Karpas-422 (cell line): ENCODE measurements at regions not wholly inside any gene's neighbourhood (a gene's known extent, or its start where the extent isn't known, plus 50 kb on each side); places are given as distances from the start of the nearest gene placed in this dataset.

Experiments
- DNase-seq: peaks from one replicate; pipeline ENCODE4 v3.0.0-alpha.2; 2015
- H2AFZ ChIP-seq: fragments of 200-600 bp; sonication (generic); 2 replicates; pipeline ENCODE4 v1.6.1; 2014; ENCODE audit warnings: antibody characterized with exemption, low read length, mixed read lengths
- H3K27ac ChIP-seq: fragments of 200-600 bp; sonication (generic); 2 replicates; pipeline ENCODE4 v1.5.1; 2014; ENCODE audit warnings: mild to moderate bottlenecking, low read length, moderate library complexity
- H3K27me3 ChIP-seq: fragments of 200-600 bp; sonication (generic); 2 replicates; pipeline ENCODE4 v1.6.1; 2014; ENCODE audit warnings: low read length, mixed read lengths
- H3K36me3 ChIP-seq: fragments of 200-600 bp; sonication (generic); 2 replicates; pipeline ENCODE4 v1.6.1; 2014; ENCODE audit warnings: low read length, mixed read lengths; ENCODE audit not compliant: insufficient read depth
- H3K4me1 ChIP-seq: fragments of 200-600 bp; sonication (generic); 2 replicates; pipeline ENCODE4 v1.6.1; 2014; ENCODE audit warnings: mild to moderate bottlenecking, low read length, mixed read lengths
- H3K4me2 ChIP-seq: fragments of 200-600 bp; sonication (generic); 2 replicates; pipeline ENCODE4 v1.6.1; 2014; ENCODE audit warnings: low read length, low read depth, mild to moderate bottlenecking; ENCODE audit not compliant: poor library complexity, severe bottlenecking
- H3K4me3 ChIP-seq: fragments of 200-600 bp; sonication (generic); 2 replicates; pipeline ENCODE4 v1.5.1; 2014; ENCODE audit warnings: mild to moderate bottlenecking, antibody characterized with exemption, low read length, mixed read lengths
- H3K79me2 ChIP-seq: fragments of 200-600 bp; sonication (generic); 2 replicates; pipeline ENCODE4 v1.6.1; 2014; ENCODE audit warnings: mild to moderate bottlenecking, low read length, mixed read lengths
- H3K9ac ChIP-seq: fragments of 200-600 bp; sonication (generic); 2 replicates; pipeline ENCODE4 v1.6.0; 2014; ENCODE audit warnings: low read length
- H3K9me2 ChIP-seq: fragments of 200-600 bp; sonication (generic), shearing (Covaris generic); replicated peaks from 2 replicates; pipeline ENCODE4 v1.6.0; 2014; ENCODE audit warnings: mild to moderate bottlenecking, low read length, moderate library complexity; ENCODE audit not compliant: insufficient read depth
- H3K9me3 ChIP-seq: fragments of 300-700, 200-600 bp; sonication (generic); 2 replicates; pipeline ENCODE4 v1.6.1; 2014; ENCODE audit warnings: low read length, mixed read lengths
- H4K20me1 ChIP-seq: fragments of 200-600 bp; sonication (generic); 2 replicates; pipeline ENCODE4 v1.6.1; 2014; ENCODE audit warnings: mild to moderate bottlenecking, antibody characterized with exemption, low read length, low read depth; ENCODE audit not compliant: insufficient read depth

DNA sequence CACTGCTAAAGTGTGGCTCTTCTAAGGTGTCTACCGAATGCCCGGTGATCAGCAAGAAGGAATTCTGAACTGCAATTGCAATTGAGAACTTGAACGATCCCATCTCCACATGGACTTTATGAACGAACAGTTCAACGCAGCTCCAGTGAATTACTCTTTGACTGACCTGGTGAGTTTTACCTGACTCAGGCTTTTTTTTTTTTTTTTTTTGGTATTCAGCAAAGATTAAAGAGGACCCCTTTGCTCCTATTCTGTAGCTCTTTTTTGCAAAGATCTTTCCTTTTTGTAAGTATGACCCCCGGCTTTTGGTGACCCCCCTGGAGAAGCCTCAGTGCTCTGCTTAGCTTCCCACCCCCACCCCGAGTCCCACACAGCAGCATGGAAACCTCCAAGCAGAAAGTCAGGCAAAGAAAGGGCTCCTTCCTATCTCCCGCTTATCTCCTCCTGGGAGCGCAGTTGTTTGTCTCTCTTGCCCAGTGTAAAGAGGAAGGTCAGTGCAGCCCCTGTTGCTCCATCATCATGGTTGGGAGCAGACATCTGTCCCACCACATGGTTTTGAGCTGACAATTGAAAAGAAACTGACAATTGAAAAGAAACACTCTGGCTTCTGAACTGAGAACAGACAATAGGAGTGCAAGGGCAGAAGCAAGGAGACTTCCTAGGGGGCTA, 72.1 kb upstream of the DIO3 start:
- Histone ChIP-seq H3K4me2 (no peak overlapping the region), H3K36me3 (no peaks in the 10 kb centered on the region), H3K9ac (no peak overlapping the region), H3K4me1 (no peaks in the 10 kb centered on the region), H2AFZ (no peak overlapping the region), H3K9me2 (no peaks in the 10 kb centered on the region), H3K27me3 (no peaks in the 10 kb centered on the region), H3K79me2 (no peaks in the 10 kb centered on the region), H3K4me3 (no peak overlapping the region), H3K27ac (no peak overlapping the region), H3K9me3 (no peaks in the 10 kb centered on the region; the same call in 1 of the 2 replicates), H4K20me1 (no peaks in the 10 kb centered on the region)
- no peak for DNase-seq

DNA sequence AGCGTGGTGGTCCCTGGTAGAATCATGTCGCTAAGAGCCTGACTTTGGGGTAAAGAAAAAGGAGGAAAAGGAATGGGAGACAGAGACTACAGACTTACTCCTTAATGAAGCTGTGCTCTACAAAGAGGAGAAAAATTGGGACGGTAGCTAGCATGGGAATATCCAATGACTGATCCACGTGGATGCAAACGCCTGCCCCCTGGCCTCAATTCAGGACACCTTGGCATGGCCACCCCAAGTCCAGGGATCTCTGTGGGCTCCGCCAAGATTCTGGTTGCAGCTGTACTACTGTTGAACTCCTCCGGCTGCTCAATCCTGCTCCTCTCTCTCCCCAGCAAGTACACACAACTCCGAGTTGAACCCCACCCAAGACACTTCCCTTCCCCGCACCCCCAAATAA, 70.5 kb upstream of the DIO3 start:
- Histone ChIP-seq H3K4me3 (no peak overlapping the region), H3K4me1 (no peaks in the 10 kb centered on the region), H3K27me3 (no peaks in the 10 kb centered on the region), H3K9ac (no peak overlapping the region), H3K79me2 (no peaks in the 10 kb centered on the region), H4K20me1 (no peaks in the 10 kb centered on the region), H3K36me3 (no peaks in the 10 kb centered on the region), H3K27ac (no peak overlapping the region), H3K9me2 (no peaks in the 10 kb centered on the region), H3K4me2 (no peak overlapping the region), H3K9me3 (no peaks in the 10 kb centered on the region), H2AFZ (no peak overlapping the region)
- DNase-seq: no peak

DNA sequence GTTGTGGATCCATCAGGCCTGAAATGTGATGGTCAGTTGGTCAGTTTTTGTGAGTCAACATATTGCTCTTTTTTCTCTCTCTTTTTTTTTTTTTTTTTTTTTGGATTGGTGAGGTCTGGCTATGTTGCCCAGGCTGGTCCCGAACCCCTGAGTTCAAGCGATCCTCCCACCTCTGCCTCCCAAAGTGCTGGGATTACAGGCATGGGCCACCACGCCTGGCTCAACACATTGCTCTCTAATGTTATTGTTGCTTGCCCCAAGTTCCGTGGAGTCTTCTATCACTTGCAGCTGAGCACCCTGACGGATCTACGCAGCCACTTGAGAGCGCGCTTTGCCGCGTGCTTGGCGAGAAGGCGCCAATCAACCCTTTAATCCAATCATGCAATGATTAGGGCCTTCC, 69.5 kb upstream of the DIO3 start:
- Histone ChIP-seq H3K27me3 (no peaks in the 10 kb centered on the region), H3K4me2 (no peak overlapping the region), H3K79me2 (no peaks in the 10 kb centered on the region), H3K4me3 (no peak overlapping the region), H3K9ac (no peak overlapping the region), H3K36me3 (no peaks in the 10 kb centered on the region), H3K9me2 (no peaks in the 10 kb centered on the region), H2AFZ (no peak overlapping the region), H3K27ac (no peak overlapping the region), H3K9me3 (no peaks in the 10 kb centered on the region), H3K4me1 (no peaks in the 10 kb centered on the region), H4K20me1 (no peaks in the 10 kb centered on the region)
- DNase-seq: no peak

DNA sequence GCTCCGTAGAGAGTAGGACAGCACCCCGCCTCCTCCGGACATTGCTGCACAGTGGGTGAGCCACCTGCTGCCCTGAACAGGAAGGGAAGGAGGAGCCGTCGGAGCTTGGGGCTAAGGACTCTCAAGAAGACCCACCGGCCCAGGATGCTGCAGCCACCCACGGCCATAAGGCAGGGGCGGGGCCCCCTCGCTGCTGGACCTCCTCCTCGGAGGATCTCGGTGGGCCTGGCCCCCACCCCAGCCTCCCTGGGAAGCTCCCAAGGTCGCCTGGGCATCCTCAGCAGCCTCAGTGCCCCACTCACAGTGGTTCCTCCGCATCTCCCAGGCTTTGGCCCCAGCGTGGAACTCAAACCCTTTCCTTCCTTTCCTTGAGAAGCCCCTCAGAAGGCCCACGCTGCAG, 68.6 kb upstream of the DIO3 start:
- Histone ChIP-seq H3K9ac (no peak overlapping the region), H3K4me1 (no peaks in the 10 kb centered on the region), H3K9me3 (no peaks in the 10 kb centered on the region), H3K27me3 (no peaks in the 10 kb centered on the region), H2AFZ (no peak overlapping the region), H3K27ac (no peak overlapping the region), H3K9me2 (no peaks in the 10 kb centered on the region), H4K20me1 (no peaks in the 10 kb centered on the region), H3K79me2 (no peaks in the 10 kb centered on the region), H3K36me3 (no peaks in the 10 kb centered on the region), H3K4me3 (no peak overlapping the region), H3K4me2 (no peak overlapping the region)
- no peak for DNase-seq

DNA sequence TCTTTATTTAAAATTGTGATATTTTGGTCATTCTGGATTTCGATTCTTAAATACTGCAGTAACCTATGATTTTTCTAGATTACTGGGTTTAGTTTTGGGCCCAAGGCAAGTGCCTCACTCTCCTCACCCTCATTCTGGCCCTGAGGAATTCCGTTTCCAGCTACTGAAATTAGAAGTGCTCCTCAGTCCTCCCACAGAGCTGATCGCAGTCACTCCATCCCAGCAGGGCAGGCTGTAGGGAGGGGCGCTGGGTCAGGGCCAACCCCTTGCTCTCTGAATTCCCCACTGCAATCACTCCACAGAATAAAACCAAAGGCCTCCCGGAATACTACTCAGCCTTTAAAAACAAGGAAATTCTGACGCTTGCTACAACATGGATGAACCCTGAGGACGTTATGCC, 66.5 kb upstream of the DIO3 start:
- Histone ChIP-seq H2AFZ (no peak overlapping the region), H3K4me3 (no peak overlapping the region), H3K27ac (no peak overlapping the region), H3K9me2 (no peaks in the 10 kb centered on the region), H3K9me3 (no peaks in the 10 kb centered on the region), H3K36me3 (no peaks in the 10 kb centered on the region), H3K4me1 (no peaks in the 10 kb centered on the region), H3K79me2 (no peaks in the 10 kb centered on the region), H3K4me2 (no peak overlapping the region), H3K9ac (no peak overlapping the region), H4K20me1 (no peaks in the 10 kb centered on the region), H3K27me3 (no peaks in the 10 kb centered on the region)
- no peak for DNase-seq

DNA sequence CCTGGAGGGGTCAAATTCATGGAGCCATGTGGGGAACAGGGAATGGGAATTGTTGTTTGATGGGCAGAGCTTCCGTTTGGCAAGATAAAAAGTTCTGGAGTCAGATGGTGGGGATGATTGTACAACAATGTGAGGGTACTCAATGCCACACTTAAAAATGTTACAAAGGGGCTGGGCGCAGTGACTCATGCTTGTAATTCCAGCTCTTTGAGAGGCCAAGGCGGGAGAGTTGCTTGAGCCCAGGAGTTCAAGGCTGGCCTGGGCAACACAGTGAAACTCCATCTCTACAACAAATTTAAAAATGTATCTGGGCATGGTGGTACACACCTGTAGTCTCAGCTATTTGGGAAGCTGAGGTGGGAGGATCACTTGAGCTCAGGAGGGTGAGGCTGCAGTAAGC, 66.0 kb upstream of the DIO3 start:
- H3K4me3 ChIP-seq: no peak overlapping the region
- no peaks in the 10 kb centered on the region for H4K20me1 ChIP-seq
- H3K79me2 ChIP-seq: no peaks in the 10 kb centered on the region
- H3K4me2 ChIP-seq: no peak overlapping the region
- DNase-seq: no peak
- no peak overlapping the region for H3K27ac ChIP-seq
- H3K9me2 ChIP-seq: no peaks in the 10 kb centered on the region
- H3K4me1 ChIP-seq: no peaks in the 10 kb centered on the region
- H3K9me3 ChIP-seq: no peaks in the 10 kb centered on the region
- H3K36me3 ChIP-seq: no peaks in the 10 kb centered on the region
- H2AFZ ChIP-seq: no peak overlapping the region
- H3K9ac ChIP-seq: no peak overlapping the region
- no peaks in the 10 kb centered on the region for H3K27me3 ChIP-seq

DNA sequence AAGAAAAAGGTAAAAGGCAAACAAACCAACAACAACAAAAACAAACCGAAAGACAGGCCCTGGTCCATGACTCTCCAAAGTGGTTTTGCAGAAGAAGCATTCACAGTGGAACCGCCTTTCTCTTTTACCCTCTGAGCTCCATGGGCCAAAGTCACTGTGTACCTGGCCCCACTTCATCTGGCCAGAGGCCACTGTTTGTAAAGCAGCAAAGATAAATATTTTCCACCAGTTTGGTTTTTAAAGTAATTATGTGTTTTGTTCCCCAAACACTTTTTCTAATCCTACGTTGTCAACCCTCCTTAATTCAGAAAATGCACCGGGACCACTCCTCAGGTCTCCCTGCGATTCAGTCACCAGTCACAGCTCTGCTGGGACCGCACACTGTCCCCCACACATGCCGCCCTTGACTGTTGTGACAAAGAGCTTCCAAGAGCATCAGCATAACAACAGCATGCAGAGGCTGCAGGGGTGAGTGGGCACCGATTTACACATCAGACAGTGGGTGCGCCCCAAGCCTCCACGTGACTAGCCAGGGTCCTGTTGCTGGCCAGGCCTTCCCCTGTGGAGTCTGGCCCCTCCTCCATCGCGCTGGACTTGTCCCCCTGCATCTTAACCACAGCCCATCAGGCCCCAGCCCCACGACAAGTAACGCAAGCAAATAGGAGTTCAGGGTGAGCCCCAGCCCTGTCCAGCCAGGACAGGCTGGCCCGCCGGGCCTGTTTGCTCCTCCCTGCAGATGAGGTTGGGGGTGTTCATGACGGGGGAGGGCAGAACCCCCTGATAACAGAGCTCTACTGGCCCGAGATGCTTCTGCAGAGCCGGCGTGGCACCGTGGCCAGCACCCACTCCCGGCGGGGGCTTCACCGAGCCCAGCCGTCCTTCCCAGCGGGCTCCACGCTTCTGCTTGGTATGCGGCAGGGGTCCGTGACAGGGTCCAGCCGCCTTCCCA, 65.2 kb upstream of the DIO3 start:
- DNase-seq: no peak
- Histone ChIP-seq H3K27me3 (no peaks in the 10 kb centered on the region), H3K9ac (no peak overlapping the region), H3K4me1 (no peaks in the 10 kb centered on the region), H3K4me3 (no peak overlapping the region), H2AFZ (no peak overlapping the region), H3K27ac (no peak overlapping the region), H3K79me2 (no peaks in the 10 kb centered on the region), H3K4me2 (no peak overlapping the region), H3K9me2 (no peaks in the 10 kb centered on the region), H4K20me1 (no peaks in the 10 kb centered on the region), H3K36me3 (no peaks in the 10 kb centered on the region), H3K9me3 (no peaks in the 10 kb centered on the region)

DNA sequence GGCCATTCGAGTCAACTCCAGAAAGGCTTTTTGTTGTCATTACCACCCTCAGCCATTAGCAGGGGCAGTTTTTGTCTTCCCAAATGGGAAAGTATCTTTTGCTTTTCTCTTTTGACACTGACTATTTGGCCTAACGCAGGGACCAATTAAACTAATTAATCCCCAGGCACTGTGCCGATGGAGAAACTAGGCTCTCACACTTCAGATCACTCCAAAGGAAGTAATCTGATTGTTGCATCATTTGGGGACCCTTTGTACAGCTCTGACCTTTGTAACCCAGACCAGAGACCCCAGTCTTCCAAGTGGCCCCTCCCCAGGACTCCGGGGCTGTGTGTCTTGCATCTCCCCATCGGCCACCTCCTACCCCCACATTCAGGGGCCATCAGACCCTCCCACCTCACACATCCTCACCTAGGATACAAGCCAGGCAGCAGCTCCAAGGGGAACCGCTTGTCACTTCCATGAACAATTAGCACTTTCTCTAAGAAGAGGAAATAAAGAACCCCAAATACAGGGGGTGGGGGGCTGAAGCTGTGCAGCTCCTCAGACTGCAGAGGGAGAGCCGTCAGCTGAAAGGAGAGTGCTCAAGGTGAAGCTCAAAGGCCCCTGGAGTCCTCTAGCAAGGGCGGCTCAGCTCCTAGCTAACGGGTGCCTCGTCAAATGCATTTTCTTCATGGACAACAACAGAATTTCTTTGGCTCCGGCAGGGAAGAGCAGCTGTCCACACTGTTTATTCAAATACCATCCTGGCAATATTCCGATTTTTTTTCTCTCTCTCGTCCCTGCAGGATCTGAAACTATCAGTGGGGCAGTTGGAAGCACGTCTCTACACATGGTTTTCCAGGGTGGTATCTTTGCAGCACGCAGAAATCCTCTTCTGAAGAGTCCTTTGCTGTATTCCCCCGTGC, 64.3 kb upstream of the DIO3 start:
- no peak overlapping the region for H3K4me2 ChIP-seq
- H3K9ac ChIP-seq: no peak overlapping the region
- H3K27me3 ChIP-seq: no peaks in the 10 kb centered on the region
- no peaks in the 10 kb centered on the region for H3K4me1 ChIP-seq
- H3K36me3 ChIP-seq: no peaks in the 10 kb centered on the region
- DNase-seq: no peak
- no peak overlapping the region for H3K4me3 ChIP-seq
- H3K9me3 ChIP-seq: no peaks in the 10 kb centered on the region
- no peak overlapping the region for H3K27ac ChIP-seq
- H3K79me2 ChIP-seq: no peaks in the 10 kb centered on the region
- H3K9me2 ChIP-seq: no peaks in the 10 kb centered on the region
- H4K20me1 ChIP-seq: no peaks in the 10 kb centered on the region
- no peak overlapping the region for H2AFZ ChIP-seq
